GM18502 (cell line): ENCODE measurements at regions not wholly inside any gene's neighbourhood (a gene's known extent, or its start where the extent isn't known, plus 50 kb on each side); places are given as distances from the start of the nearest gene placed in this dataset.
"Not testable (repeated sequence)": the region's sequence is repeated elsewhere in the genome, so short reads cannot be mapped to it uniquely, and the experiment has no call there.

Source experiments
- ATAC-seq: cut with Tn5 transposase; IDR thresholded peaks from one replicate; pipeline ENCODE4 v1.9.1; 2021; ENCODE audit warnings: mild to moderate bottlenecking; ENCODE audit not compliant: unreplicated experiment, poor library complexity

DNA sequence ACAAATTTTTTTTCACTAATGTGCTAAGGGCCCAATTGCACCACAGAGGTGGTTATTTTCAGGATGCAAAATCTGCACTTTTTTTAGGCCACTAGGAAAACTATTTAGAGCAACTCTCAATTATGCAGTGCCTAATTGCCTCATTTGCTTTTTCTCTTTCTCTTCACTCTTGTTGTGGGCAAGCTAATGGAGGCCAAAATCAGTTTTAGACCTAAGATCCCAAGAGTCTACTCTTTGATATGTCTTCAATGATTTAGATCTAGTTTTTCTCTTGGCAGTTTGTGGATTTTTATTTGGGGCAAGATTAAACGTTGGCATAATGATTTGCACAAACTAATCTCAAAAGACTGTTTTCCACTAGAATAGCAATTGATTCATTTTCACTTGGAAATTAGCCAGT is 1996.9 kb downstream of the LRRC4C start:
- no peak for ATAC-seq

- no peak for ATAC-seq
Measured at GRCh38 chr11:39461066-39461465, 1998.4 kb downstream of the LRRC4C start.

- no peak for ATAC-seq
Measured at GRCh38 chr11:39459606-39460005, 1999.8 kb downstream of the LRRC4C start.

DNA sequence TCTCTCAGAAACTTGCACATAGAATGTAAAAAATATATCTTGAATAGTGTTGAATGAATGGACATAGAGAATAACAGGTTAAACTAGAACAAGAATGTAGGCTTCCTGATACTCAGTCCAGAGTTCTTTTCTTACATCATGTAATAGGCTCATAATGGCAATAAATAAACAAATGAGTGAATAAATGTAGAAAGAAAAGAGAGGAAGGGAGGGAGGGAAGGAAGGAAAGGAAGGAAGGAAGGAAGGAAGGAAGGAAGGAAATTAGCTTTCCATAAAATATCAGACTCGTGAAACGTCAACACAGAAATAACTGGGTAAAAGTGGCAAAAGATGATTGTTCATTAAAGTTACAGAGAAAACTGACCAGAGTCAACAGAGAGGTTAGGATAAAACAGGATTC is 2001.0 kb downstream of the LRRC4C start:
- no peak for ATAC-seq

DNA sequence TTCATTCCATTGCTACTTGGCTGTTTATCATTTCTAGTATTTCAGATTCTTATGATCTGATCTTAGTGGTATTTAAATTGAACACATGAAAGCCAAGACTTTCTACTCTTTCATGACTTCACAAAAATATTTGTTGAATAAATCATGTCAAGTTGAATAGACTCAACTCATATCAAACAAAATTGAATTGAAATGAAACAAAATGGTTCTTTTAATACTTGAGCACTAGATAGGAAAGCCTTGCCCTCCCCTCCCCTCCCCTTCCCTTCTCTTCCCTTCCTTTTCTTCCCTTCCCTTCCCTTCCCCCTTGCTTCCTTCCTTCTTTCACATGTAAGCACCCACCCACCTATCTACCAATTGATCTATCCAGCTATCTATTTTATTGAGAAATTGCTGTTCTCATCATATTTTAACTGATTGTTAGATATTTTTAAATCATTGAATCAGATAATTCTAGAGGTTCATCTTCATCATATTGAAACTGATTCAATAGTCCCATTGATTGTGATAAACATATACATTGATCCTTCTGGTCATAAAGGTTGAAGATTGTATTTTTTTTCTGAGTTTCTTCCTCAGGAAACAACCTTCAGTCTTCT is 2015.9 kb downstream of the LRRC4C start:
- ATAC-seq = no peak

DNA sequence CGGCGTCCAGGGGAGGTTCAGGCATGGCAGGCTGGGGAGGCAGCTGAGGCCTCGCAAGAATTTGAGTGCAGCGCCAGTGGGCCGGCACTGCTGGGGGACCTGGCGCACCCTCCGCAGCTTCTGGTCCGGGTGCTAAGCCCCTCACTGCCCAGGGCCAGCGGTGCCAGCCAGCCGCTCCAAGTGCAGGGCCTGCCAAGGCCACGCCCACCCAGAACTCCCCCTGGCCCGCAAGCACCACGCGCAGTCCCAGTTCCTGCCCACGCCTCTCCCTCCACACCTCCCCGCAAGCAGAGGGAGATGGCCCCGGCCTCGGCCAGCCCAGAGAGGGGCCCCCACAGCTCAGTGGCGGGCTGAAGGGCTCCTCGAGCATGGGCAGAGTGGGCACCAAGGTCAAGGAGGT is 2017.3 kb downstream of the LRRC4C start:
- no peak for ATAC-seq

- ATAC-seq = no peak
Measured at GRCh38 chr11:39435641-39436040, 2023.8 kb downstream of the LRRC4C start.

GRCh38 chr11:39434466-39434865 is 2025.0 kb downstream of the LRRC4C start:
- no peak for ATAC-seq

DNA sequence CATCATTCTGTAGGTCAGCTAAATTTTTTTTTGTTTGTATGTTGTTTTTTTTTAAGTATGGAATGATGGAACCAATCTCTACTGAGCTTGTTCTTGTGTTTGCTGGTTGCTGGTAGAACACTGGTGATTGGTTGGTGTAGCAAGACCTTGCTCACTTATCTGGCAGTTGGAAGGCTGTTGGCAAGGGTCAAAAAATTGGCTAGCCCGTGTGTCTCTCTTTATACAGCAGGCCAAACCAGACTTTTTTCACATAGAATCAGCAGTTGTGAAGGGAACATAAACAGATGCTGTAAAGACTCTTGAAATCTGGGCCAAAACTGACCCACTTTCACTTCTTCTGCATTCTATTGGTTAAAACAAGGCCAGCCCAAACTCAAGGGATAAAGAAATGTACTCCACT is 2026.5 kb downstream of the LRRC4C start:
- ATAC-seq = no peak

GRCh38 chr11:39425226-39425625 is 2034.2 kb downstream of the LRRC4C start:
- ATAC-seq = no peak

DNA sequence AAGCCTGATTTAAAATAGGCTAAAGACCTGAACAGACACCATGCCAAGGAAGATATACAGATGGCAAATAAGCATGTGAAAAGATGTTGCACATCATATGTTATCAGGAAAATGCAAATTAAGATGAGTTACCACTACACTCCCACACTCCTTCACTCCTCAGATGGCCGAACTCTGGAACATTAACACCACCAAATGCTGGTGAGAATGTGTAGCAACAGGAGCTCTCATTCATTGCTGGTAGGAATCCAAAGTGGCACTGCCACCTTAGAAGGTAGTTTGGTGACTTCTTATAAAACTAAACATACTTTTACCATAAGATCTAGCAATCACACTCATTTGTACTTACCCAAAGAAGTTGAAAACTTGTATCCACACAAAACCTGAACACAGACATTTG is 2047.3 kb downstream of the LRRC4C start:
- no peak for ATAC-seq

- ATAC-seq = no peak
Measured at GRCh38 chr11:39385911-39386310, 2073.5 kb downstream of the LRRC4C start.

DNA sequence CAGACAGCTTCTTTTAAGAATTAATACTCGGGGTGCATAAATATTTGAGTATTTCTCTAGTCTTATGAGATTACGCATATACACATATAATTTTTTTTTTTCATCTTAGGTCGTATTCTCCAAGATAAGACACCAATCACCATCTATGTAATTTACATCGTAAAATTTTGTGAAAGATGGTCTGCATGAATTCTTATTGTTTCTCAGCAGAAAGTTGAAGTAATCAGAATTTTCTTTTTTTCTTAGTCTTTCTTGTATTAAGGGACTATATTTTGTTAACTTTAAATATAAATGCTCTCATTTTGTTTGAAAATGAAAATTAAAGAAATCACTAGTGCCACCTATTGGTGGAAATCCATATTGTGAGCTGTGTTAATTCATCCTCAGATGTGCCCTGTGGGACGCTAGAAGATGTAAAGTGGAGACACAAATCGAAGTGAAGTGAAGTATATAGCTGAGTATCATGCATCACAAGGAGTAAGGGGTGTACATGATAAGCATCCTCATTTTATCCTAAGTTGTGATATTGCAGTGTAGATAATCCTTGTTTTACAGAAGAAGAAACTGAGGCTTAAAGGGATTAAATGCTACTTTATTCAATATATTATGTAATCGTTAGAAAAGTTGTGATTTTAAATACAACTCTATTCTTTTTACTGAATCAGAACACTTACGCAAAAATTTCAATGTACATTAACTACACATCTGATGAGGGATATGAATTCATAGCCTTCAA is 2084.3 kb downstream of the LRRC4C start:
- no peak for ATAC-seq

DNA sequence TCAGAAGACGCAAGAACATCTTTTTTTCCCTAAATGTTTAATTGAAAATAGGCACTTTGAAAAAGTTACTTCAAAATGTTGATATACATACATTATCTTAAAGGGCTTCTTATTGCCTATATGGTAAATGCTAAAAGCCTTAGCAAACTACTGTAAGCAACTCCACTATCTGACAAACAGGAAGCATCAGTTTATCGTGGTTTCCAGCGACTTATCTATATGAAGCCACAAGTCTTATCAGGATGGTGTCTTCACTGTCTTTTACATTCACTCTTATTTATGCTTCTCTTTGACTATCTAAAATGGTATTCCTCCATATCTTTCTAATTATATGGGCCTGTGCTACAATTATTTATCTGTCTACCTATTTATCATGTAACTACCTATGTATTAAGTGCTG is 2091.9 kb downstream of the LRRC4C start:
- no peak for ATAC-seq

GRCh38 chr11:39365809-39366436 is 2093.5 kb downstream of the LRRC4C start:
- ATAC-seq = no peak

- ATAC-seq = no peak
Measured at GRCh38 chr11:39363571-39363970, 2095.9 kb downstream of the LRRC4C start.

DNA sequence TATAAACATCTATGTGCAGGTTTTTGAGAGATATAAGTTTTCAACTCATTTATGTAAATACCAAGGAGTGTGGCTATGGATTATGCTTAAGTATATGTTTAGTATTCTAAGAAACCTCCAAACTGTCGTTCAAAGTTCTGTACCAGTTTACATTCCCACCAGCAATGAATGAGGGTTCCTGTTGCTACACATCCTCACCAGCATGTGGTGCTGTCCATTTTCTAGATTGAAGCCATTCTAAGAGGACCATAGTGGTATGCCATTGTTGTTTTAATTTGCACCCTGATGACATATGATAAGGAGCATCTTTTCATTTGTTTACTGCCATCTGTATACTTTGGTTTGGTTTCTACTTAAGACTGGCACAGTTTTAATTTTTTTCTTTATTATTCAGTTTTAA is 2097.9 kb downstream of the LRRC4C start:
- ATAC-seq = no peak

DNA sequence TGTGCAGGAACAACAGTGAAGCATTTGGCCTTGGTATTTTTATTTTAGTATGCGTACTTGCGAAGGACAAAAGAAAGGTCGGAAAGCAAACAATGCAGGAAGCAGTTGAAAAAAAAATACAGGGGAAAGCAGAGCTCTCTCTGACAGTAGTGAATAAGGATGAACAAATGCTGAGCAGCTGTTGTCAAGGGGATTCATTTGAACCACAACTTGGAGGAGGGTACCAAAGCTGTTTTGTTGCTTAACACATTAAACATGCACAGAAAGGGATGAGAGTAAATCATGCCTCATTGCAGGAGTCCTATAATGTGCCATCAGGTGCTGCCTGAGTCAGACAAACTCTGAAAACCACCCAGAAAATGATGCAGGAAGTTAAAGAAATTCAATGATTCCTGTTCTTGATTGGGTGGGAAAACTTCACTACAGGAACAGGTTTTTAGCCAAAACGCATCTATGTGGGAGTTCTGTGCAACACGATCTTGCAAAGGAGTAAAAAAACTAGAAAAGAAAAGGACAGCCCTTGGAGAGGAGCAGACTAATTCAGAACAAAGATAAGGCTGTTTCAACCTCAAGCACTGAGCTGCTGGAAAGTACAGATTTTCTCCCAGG is 2113.5 kb downstream of the LRRC4C start:
- ATAC-seq = no peak

DNA sequence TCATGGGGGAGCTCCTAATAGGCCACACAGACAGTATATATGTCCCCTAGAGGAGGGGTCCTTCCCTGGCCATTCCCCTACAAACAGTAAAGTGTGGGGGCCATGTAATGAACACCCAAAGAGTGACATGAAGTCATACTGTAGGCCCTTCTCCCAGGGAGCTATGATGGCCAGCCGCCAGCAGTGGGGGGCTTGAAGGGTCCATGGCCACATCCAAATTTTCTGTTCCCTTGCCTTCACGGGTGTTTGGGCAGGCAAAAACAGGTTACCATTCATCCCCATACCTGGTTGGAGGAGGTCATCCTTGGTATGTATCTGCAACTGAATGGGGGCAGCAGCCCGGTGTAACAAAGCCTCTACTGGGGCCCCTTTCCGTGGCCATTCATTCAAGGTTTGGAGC is 2118.0 kb downstream of the LRRC4C start:
- no peak for ATAC-seq

DNA sequence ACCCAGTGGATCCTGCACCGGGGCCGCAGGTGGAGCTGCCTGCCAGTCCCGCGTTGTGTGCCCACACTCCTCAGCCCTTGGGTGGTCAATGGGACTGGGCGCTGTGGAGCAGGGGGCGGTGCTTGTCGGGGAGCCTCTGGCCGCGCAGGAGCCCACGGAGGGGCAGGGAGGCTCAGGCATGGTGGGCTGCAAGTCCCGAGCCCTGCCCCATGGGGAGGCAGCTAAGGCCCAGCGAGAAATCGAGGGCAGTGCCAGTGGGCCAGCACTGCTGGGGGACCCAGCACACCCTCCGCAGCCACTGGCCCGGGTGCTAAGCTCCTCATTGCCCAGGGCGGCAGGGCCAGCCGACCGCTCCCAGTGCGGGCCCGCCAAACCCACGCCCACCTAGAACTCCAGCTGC is 2126.4 kb downstream of the LRRC4C start:
- ATAC-seq = not testable (repeated sequence)

- no peak for ATAC-seq
Measured at GRCh38 chr11:39327302-39327701, 2132.2 kb downstream of the LRRC4C start.
